HCT116 (cell line): ENCODE measurements at regions not wholly inside any gene's neighbourhood (a gene's known extent, or its start where the extent isn't known, plus 50 kb on each side); places are given as distances from the start of the nearest gene placed in this dataset.

ENCODE experiments used
- ATAC-seq: fragments of 200-7000 bp; cut with Tn5 transposase; 2 replicates; pipeline ENCODE4 v1.9.1; 2020; ENCODE audit warnings: mild to moderate bottlenecking, moderate library complexity
- BruUV-seq: library from RNA; stranded (reverse); fragments of 400-500 nt; replicated peaks from 2 replicates; lab custom pipeline; 2021; lab: Mats Ljungman, UMichigan
- CTCF ChIA-PET: fragments of 300-600 bp; sonication (Branson Sonifier 250); formaldehyde crosslinking; loops from one replicate; lab custom pipeline; 2021; ENCODE audit warnings: antibody characterized with exemption; lab: Charles Lee
- POLR2A ChIA-PET: fragments of 300-600, 350-600 bp; sonication (Branson Sonifier 250); formaldehyde crosslinking; loops from one replicate; lab custom pipeline; 2021; ENCODE audit warnings: antibody characterized with exemption; lab: Charles Lee
- RAD21 ChIA-PET, 2 experiments: fragments of 300-600 bp; sonication (Branson Sonifier 250); formaldehyde crosslinking; loops; one replicate each; lab custom pipeline; 2023; ENCODE audit warnings: low total read pairs in 2 of 2; ENCODE audit not compliant: uncharacterized antibody in 2 of 2, unreplicated experiment in 2 of 2, low non-redundant PET in 1 of 2; lab: Charles Lee
- DNase-seq: peaks from one replicate; pipeline ENCODE4 v3.0.0-alpha.2; 2010; ENCODE audit warnings: low read depth, low spot score
- H2AFZ ChIP-seq: fragments of 200-600 bp; shearing (Covaris generic), sonication (generic); 2 replicates; pipeline ENCODE4 v1.6.1; 2017; ENCODE audit warnings: low read depth, mixed run types, mixed read lengths, antibody characterized with exemption, low read length; ENCODE audit not compliant: poor library complexity, severe bottlenecking
- H3K27ac ChIP-seq: 2 replicates; pipeline ENCODE4 v1.5.1; 2012; ENCODE audit warnings: low read depth, low read length
- H3K27me3 ChIP-seq: fragments of 200-600 bp; sonication (generic); 2 replicates; pipeline ENCODE4 v1.6.1; 2016; ENCODE audit warnings: mixed run types, low read length, mixed read lengths; ENCODE audit not compliant: insufficient read depth
- H3K36me3 ChIP-seq, 2 experiments: fragments of 200-500 bp in 1 of 2; fragments of 200-600 bp in 1 of 2; sonication (Bioruptor generic) in 1 of 2; sonication (generic) in 1 of 2; 2 replicates each; pipeline versions ENCODE4 v1.5.1 to v1.6.1; 2014 to 2016; ENCODE audit warnings: low read length in 2 of 2, inconsistent platforms in 1 of 2, mixed read lengths in 1 of 2, mixed run types in 1 of 2; ENCODE audit not compliant: insufficient read depth in 2 of 2, control insufficient read depth in 1 of 2
- H3K4me1 ChIP-seq, 2 experiments: fragments of 200-600 bp in 1 of 2; sonication (generic) in 1 of 2; 2 replicates each; pipeline versions ENCODE4 v1.5.1 to v1.6.1; 2012 to 2017; ENCODE audit warnings: low read length in 2 of 2, inconsistent platforms in 1 of 2, mild to moderate bottlenecking in 1 of 2, mixed read lengths in 1 of 2, mixed run types in 1 of 2, moderate library complexity in 1 of 2; ENCODE audit not compliant: insufficient read depth in 2 of 2, control insufficient read depth in 1 of 2
- H3K4me2 ChIP-seq: fragments of 200-600 bp; sonication (generic); 2 replicates; pipeline ENCODE4 v1.6.1; 2017; ENCODE audit warnings: mixed run types, low read length, mixed read lengths
- H3K4me3 ChIP-seq, 2 experiments: fragments of 200-600 bp in 1 of 2; sonication (generic) in 1 of 2; replicated peaks in 1 of 2; 2 replicates each; pipeline ENCODE4 v1.5.1; 2011 to 2016; ENCODE audit warnings: low read length in 2 of 2, control low read depth in 1 of 2, low read depth in 1 of 2, mild to moderate bottlenecking in 1 of 2, mixed read lengths in 1 of 2, mixed run types in 1 of 2
- H3K79me2 ChIP-seq: fragments of 200-600 bp; sonication (generic); 2 replicates; pipeline ENCODE4 v1.6.1; 2017; ENCODE audit warnings: mild to moderate bottlenecking, mixed run types, low read length, moderate library complexity, mixed read lengths; ENCODE audit not compliant: insufficient read depth
- H3K9ac ChIP-seq: fragments of 200-600 bp; sonication (generic); 2 replicates; pipeline ENCODE4 v1.6.1; 2016; ENCODE audit warnings: low read length, mixed read lengths
- H3K9me2 ChIP-seq: fragments of 200-600 bp; sonication (generic), shearing (Covaris generic); 2 replicates; pipeline ENCODE4 v1.6.1; 2017; ENCODE audit warnings: mixed run types, mild to moderate bottlenecking, moderate library complexity; ENCODE audit not compliant: insufficient read depth
- H3K9me3 ChIP-seq, 2 experiments: fragments of 200-500 bp in 1 of 2; fragments of 200-600 bp in 1 of 2; sonication (Bioruptor generic) in 1 of 2; sonication (generic) in 1 of 2; 2 replicates each; pipeline ENCODE4 v1.6.1; 2014 to 2017; ENCODE audit warnings: low read length in 2 of 2, mixed read lengths in 2 of 2, inconsistent platforms in 1 of 2, low read depth in 1 of 2, mild to moderate bottlenecking in 1 of 2, mixed run types in 1 of 2, moderate library complexity in 1 of 2; ENCODE audit not compliant: control insufficient read depth in 1 of 2, insufficient read depth in 1 of 2
- H4K20me1 ChIP-seq: fragments of 200-600 bp; sonication (generic), shearing (Covaris generic); 2 replicates; pipeline ENCODE4 v1.6.1; 2017; ENCODE audit warnings: mixed run types, mild to moderate bottlenecking, moderate library complexity; ENCODE audit not compliant: insufficient read depth
- CBX3 ChIP-seq: IDR thresholded peaks from 2 replicates; pipeline ENCODE4 v1.6.1; 2012; ENCODE audit warnings: low read depth
- CTCF ChIP-seq, 3 experiments: fragments of 200-600 bp in 1 of 3; sonication (generic) in 1 of 3; IDR thresholded peaks in 2 of 3; conservative IDR thresholded peaks in 1 of 3; 2 replicates each; pipeline ENCODE4 v1.5.1; 2012 to 2017; ENCODE audit warnings: low read depth in 2 of 3, low read length in 2 of 3, antibody characterized with exemption in 1 of 3, borderline replicate concordance in 1 of 3, control low read depth in 1 of 3, mild to moderate bottlenecking in 1 of 3, mixed read lengths in 1 of 3, mixed run types in 1 of 3, moderate library complexity in 1 of 3; ENCODE audit not compliant: insufficient read depth in 1 of 3
- ELF1 ChIP-seq: IDR thresholded peaks from 2 replicates; pipeline ENCODE4 v1.6.1; 2012; ENCODE audit warnings: low read depth, borderline replicate concordance
- EZH2 ChIP-seq: fragments of 200-600 bp; sonication (generic); IDR thresholded peaks from 2 replicates; pipeline ENCODE4 v1.6.1; 2017; ENCODE audit warnings: antibody characterized with exemption, mixed run types
- EZH2phosphoT487 ChIP-seq: fragments of 200-600 bp; IDR thresholded peaks from 2 replicates; pipeline ENCODE4 v1.6.1; 2018; ENCODE audit warnings: antibody characterized with exemption, borderline replicate concordance
- FOSL1 ChIP-seq: IDR thresholded peaks from 2 replicates; pipeline ENCODE4 v1.6.1; 2012; ENCODE audit warnings: low read depth
- JUND ChIP-seq: IDR thresholded peaks from 2 replicates; pipeline ENCODE4 v1.6.1; 2012
- POLR2A ChIP-seq: IDR thresholded peaks from 2 replicates; pipeline ENCODE4 v1.7.0; 2011; ENCODE audit warnings: borderline replicate concordance; ENCODE audit not compliant: insufficient read depth, insufficient read length; ENCODE audit errors: extremely low read depth
- POLR2AphosphoS5 ChIP-seq: IDR thresholded peaks from 2 replicates; pipeline ENCODE4 v1.6.1; 2011; ENCODE audit warnings: mild to moderate bottlenecking, low read depth, low read length, moderate library complexity
- SIN3A ChIP-seq: IDR thresholded peaks from 2 replicates; pipeline ENCODE4 v1.6.1; 2012; ENCODE audit warnings: low read depth
- SP1 ChIP-seq: IDR thresholded peaks from 2 replicates; pipeline ENCODE4 v1.6.1; 2012; ENCODE audit warnings: low read depth
- SRF ChIP-seq: IDR thresholded peaks from 2 replicates; pipeline ENCODE4 v1.6.1; 2012; ENCODE audit warnings: low read depth
- TCF7L2 ChIP-seq: IDR thresholded peaks from 2 replicates; pipeline ENCODE4 v1.7.0; 2011; ENCODE audit warnings: borderline replicate concordance, inconsistent platforms; ENCODE audit not compliant: insufficient read depth, insufficient read length; ENCODE audit errors: extremely low read depth
- YY1 ChIP-seq: IDR thresholded peaks from 2 replicates; pipeline ENCODE4 v1.6.1; 2011; ENCODE audit warnings: low read length, low read depth, moderate library complexity, mild to moderate bottlenecking; ENCODE audit not compliant: insufficient replicate concordance; ENCODE audit errors: extremely low read depth
- ZBTB33 ChIP-seq: IDR thresholded peaks from 2 replicates; pipeline ENCODE4 v1.6.1; 2011; ENCODE audit warnings: mild to moderate bottlenecking, low read length, moderate library complexity; ENCODE audit not compliant: insufficient replicate concordance; ENCODE audit errors: extremely low read depth
- ZFX ChIP-seq: fragments of 450-650 bp; IDR thresholded peaks from 2 replicates; pipeline ENCODE4 v1.6.1; 2017
- ZNF274 ChIP-seq: fragments of 200-500 bp; sonication (Bioruptor generic); IDR thresholded peaks from 2 replicates; pipeline ENCODE4 v1.6.1; 2014; ENCODE audit warnings: mild to moderate bottlenecking, low read depth, low read length, inconsistent platforms
- intact Hi-C: fragments of 100-400 bp; cut with micrococcal nuclease; formaldehyde crosslinking; loops from 2 replicates; pipeline ENCODE4 v1.10.0; 2022
- TF ChIP-seq, protein P1 (sequence below): IDR thresholded peaks from 2 replicates; pipeline ENCODE4 v1.6.1; 2012
- TF ChIP-seq, protein P2 (sequence below): IDR thresholded peaks from 2 replicates; pipeline ENCODE4 v1.6.1; 2012; ENCODE audit warnings: low read depth
- TF ChIP-seq, protein P3 (sequence below): IDR thresholded peaks from 2 replicates; pipeline ENCODE4 v1.6.1; 2012

GRCh38 chr16:80171199-80171598 is 369.6 kb upstream of the DYNLRB2 start:
- CTCF ChIA-PET: no interaction called here
- BruUV-seq: no TSS peak

More at GRCh38 chr16:80171199-80171598, 369.6 kb upstream of the DYNLRB2 start:
- Histone ChIP-seq H3K4me3 (no peak overlapping the region), H4K20me1 (no peaks in the 10 kb centered on the region), H2AFZ (no peak overlapping the region), H3K36me3 (no peaks in the 10 kb centered on the region), H3K4me2 (no peak overlapping the region), H3K9me3 (peaks cover 42 to 64% of the 10 kb centered on the region in 2 experiments; a peak in 3 of 4 replicates), H3K27me3 (no peaks in the 10 kb centered on the region), H3K27ac (no peak overlapping the region), H3K9me2 (no peaks in the 10 kb centered on the region), H3K9ac (no peak overlapping the region), H3K79me2 (no peaks in the 10 kb centered on the region), H3K4me1 (no peaks in the 10 kb centered on the region)
- DNase-seq: no peak
- TF ChIP-seq, protein P1, sequence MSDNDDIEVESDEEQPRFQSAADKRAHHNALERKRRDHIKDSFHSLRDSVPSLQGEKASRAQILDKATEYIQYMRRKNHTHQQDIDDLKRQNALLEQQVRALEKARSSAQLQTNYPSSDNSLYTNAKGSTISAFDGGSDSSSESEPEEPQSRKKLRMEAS: no peak
- TF ChIP-seq ZBTB33: no peak
- TF ChIP-seq EZH2: no peak
- TF ChIP-seq FOSL1: no peak
- no peak for TF ChIP-seq EZH2phosphoT487
- no peak for TF ChIP-seq TCF7L2
- no peak for TF ChIP-seq ELF1
- TF ChIP-seq POLR2AphosphoS5: no peak
- TF ChIP-seq POLR2A: no peak
- TF ChIP-seq CBX3: no peak
- TF ChIP-seq, protein P2, sequence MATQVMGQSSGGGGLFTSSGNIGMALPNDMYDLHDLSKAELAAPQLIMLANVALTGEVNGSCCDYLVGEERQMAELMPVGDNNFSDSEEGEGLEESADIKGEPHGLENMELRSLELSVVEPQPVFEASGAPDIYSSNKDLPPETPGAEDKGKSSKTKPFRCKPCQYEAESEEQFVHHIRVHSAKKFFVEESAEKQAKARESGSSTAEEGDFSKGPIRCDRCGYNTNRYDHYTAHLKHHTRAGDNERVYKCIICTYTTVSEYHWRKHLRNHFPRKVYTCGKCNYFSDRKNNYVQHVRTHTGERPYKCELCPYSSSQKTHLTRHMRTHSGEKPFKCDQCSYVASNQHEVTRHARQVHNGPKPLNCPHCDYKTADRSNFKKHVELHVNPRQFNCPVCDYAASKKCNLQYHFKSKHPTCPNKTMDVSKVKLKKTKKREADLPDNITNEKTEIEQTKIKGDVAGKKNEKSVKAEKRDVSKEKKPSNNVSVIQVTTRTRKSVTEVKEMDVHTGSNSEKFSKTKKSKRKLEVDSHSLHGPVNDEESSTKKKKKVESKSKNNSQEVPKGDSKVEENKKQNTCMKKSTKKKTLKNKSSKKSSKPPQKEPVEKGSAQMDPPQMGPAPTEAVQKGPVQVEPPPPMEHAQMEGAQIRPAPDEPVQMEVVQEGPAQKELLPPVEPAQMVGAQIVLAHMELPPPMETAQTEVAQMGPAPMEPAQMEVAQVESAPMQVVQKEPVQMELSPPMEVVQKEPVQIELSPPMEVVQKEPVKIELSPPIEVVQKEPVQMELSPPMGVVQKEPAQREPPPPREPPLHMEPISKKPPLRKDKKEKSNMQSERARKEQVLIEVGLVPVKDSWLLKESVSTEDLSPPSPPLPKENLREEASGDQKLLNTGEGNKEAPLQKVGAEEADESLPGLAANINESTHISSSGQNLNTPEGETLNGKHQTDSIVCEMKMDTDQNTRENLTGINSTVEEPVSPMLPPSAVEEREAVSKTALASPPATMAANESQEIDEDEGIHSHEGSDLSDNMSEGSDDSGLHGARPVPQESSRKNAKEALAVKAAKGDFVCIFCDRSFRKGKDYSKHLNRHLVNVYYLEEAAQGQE: no peak
- TF ChIP-seq SP1: no peak
- TF ChIP-seq YY1: no peak
- no peak for TF ChIP-seq CTCF (IDR thresholded peaks at IDR 0.05 in 2 of 3, conservative IDR thresholded peaks at IDR 0.05 in 1 of 3; ENCODE audit: borderline replicate concordance in 1 of 3, insufficient read depth in 1 of 3, low read depth in 2 of 3, low read length in 2 of 3)
- no peak for TF ChIP-seq JUND
- TF ChIP-seq ZFX: no peak
- no peak for TF ChIP-seq SIN3A
- TF ChIP-seq, protein P3, sequence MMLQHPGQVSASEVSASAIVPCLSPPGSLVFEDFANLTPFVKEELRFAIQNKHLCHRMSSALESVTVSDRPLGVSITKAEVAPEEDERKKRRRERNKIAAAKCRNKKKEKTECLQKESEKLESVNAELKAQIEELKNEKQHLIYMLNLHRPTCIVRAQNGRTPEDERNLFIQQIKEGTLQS: no peak
- TF ChIP-seq ZNF274: no peak
- TF ChIP-seq SRF: no peak
- ATAC-seq: no peak
- intact Hi-C loops: no loop called here
- POLR2A ChIA-PET: no interaction called here
- RAD21 ChIA-PET: no interaction called here
